ENCODE measurements at regions not wholly inside any gene's neighbourhood (a gene's known extent, or its start where the extent isn't known, plus 50 kb on each side); places are given as distances from the start of the nearest gene placed in this dataset.
A peak's percentile ranks its signal among the peaks of the same experiment; 100 is the strongest.
"Not testable (repeated sequence)": the region's sequence is repeated elsewhere in the genome, so short reads cannot be mapped to it uniquely, and the experiment has no call there.

DNA sequence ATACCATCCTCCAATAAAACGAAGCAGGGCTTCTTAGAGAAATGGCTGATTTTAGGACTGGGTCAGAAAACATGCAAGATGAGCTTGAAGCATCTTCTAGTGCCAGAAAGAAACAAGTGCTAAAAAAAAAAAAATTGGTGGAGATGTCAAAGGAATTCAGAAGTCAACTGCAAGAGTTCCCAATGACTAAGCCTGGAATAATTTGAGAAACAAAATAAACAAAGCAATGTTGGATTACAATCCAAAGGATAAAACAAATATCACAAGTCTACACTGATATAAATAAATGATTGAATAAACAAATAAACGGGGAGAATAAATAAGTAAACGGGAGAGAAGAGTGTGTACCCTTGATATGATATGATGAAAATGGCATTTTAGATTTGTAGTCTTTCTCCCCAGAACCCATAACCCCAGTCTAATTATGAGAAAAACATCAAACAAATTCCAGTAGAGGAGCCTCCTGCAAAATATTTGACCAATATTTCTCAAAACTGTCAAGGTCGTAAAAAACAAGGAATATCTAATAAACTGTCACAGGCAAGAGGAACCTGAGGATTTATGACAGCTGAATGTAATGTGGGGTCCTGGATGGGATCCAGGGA is 63.5 kb upstream of the CCL21 start:
- TF ChIP-seq, protein P1, sequence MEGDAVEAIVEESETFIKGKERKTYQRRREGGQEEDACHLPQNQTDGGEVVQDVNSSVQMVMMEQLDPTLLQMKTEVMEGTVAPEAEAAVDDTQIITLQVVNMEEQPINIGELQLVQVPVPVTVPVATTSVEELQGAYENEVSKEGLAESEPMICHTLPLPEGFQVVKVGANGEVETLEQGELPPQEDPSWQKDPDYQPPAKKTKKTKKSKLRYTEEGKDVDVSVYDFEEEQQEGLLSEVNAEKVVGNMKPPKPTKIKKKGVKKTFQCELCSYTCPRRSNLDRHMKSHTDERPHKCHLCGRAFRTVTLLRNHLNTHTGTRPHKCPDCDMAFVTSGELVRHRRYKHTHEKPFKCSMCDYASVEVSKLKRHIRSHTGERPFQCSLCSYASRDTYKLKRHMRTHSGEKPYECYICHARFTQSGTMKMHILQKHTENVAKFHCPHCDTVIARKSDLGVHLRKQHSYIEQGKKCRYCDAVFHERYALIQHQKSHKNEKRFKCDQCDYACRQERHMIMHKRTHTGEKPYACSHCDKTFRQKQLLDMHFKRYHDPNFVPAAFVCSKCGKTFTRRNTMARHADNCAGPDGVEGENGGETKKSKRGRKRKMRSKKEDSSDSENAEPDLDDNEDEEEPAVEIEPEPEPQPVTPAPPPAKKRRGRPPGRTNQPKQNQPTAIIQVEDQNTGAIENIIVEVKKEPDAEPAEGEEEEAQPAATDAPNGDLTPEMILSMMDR (IDR thresholded peaks at IDR 0.05; ENCODE audit: extremely low read depth, missing control alignments): no peak

GRCh38 chr9:34771007-34771406 is 61.1 kb upstream of the CCL21 start:
- DNase-seq (ENCODE audit: low spot score): no peak
- TF ChIP-seq, protein P1 (IDR thresholded peaks at IDR 0.05; ENCODE audit: extremely low read depth, missing control alignments): no peak

More for the DNA sequence above, 63.5 kb upstream of the CCL21 start:
- no peak for DNase-seq (ENCODE audit: low spot score)

GRCh38 chr9:34767087-34767486 is 57.2 kb upstream of the CCL21 start:
- not testable (repeated sequence) for DNase-seq (ENCODE audit: low spot score)

DNA sequence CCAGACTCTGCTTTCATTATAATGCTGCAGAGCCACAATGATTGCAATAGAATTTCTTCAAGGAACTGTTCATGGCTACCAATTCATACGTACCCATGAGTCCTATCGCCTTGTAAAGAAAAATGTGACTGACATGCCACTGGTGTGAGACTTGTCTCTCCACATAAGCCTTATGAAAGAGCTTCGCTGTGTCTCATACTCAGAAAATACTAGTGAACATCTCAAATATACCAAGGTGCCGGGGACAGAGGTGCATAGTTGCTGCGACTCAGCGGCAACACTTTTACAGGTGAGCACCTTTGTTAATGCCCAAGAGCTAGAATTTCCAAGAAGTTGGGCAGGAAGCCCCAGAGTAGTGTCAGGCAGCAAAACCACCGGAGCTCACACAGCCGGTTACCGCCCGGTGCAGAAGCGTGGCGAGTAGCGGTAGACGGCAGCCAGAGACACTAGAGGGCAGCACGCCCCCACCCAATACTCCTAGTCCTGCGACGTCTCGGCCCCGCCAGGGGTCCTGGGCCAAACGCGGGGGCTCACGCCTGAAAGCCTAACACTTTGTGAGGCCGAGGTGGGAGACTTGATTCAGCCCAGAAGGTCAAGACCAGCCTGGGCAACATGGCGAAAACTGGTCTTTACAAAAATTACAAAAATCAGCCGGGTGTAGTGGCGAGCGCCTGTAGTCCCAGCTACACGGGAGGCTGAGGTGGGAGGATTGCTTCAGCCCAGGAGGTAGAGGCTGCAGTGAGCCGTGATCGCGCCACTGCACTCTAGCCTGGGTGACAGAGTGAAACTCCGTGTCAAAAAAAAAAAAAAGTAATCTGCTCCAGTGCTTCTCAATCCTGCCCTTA is 50.5 kb upstream of the CCL21 start:
- TF ChIP-seq, protein P1 (IDR thresholded peaks at IDR 0.05; ENCODE audit: extremely low read depth, missing control alignments): peak; percentile 64
- DNase-seq (ENCODE audit: low spot score): peak; percentile 57
